GM12872 (cell line): ENCODE measurements at regions not wholly inside any gene's neighbourhood (a gene's known extent, or its start where the extent isn't known, plus 50 kb on each side); places are given as distances from the start of the nearest gene placed in this dataset.

Experiments
- TF ChIP-seq, protein P1 (sequence below): IDR thresholded peaks from 3 replicates; pipeline ENCODE4 v1.5.1; 2011; ENCODE audit warnings: low read depth, mild to moderate bottlenecking, low read length, moderate library complexity; ENCODE audit not compliant: insufficient read depth

GRCh38 chr1:22273686-22274681 lies 131.1 kb upstream of the WNT4 start:
- TF ChIP-seq, protein P1, sequence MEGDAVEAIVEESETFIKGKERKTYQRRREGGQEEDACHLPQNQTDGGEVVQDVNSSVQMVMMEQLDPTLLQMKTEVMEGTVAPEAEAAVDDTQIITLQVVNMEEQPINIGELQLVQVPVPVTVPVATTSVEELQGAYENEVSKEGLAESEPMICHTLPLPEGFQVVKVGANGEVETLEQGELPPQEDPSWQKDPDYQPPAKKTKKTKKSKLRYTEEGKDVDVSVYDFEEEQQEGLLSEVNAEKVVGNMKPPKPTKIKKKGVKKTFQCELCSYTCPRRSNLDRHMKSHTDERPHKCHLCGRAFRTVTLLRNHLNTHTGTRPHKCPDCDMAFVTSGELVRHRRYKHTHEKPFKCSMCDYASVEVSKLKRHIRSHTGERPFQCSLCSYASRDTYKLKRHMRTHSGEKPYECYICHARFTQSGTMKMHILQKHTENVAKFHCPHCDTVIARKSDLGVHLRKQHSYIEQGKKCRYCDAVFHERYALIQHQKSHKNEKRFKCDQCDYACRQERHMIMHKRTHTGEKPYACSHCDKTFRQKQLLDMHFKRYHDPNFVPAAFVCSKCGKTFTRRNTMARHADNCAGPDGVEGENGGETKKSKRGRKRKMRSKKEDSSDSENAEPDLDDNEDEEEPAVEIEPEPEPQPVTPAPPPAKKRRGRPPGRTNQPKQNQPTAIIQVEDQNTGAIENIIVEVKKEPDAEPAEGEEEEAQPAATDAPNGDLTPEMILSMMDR, result no peak

DNA sequence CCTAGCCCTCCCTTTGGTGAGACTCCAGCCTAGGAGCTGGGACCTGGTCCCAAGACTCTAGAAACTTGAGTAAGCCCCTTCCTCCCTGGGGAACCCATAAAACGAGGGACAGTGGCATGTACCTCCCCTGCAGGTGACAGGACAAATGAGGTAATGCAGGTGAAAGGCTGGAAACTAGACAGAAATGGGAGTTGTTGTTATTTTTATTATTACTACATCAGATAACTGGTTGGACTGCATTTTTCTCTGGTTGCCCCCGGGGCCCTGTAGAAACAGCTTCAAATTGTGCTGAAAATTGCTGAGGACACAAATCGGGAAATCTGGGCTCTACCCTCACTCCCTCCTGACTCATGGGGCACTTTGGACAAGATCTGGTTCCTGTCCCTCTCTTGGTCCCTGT lies 132.3 kb upstream of the WNT4 start:
- TF ChIP-seq, protein P1, result no peak

DNA sequence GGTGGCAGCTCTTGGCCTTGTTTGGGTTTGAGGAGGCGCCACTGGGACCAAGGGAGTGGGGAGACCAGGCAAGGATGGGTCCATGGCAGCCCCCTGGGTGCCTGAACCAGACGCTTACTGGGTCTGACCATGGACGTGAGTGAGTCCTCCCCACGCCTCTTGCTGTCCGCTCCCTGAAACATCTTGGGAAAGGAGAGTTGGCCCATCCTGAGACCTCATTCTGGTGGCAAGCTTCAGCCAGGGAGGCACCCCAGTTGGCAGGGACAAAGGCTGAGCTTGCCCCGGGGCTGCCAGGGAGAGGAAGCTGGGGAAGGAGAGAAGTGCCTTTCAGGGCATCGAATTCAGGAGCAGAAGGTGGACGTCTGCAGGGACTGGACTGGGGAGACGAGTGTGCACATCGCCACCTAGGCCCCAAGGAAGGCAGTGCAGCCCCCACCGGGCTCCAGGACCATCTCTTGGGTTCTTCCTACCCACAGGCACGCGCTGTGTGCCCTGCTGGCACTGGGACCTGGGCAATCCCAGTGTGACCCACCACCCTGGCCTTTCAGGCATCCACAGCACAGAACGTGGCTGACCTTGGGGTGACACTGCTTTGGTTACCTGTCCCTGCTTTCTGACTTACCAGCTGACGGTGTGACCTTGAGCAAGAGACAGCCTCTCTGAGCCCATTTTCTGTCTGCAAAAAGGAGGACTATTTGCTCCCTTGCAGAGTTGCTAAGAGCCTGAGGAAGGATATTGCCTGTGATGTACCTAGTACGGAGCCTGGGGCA lies 132.9 kb upstream of the WNT4 start:
- TF ChIP-seq, protein P1, result peak; percentile 98

- TF ChIP-seq, protein P1, result no peak
Measured at GRCh38 chr1:22276396-22276748, 133.5 kb upstream of the WNT4 start.

DNA sequence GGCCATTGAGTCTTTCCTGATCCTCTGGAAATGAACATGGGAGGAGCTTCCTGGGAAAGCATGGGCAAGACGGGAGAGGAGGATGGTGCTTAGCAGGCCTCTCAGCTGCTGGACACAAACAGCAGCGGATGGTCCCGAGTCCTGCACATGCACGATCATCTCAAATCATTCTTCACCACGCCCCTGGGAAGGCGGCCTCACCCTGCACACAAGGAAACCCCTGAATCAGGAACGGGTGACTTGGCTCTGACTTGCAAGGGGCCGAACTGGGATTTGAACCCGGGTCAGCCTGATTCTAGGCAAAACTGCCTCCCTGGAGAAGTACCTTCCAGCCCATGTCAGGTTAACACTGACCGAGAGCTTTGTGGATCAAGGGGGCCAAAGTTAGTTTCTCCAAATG lies 134.8 kb upstream of the WNT4 start:
- TF ChIP-seq, protein P1, result no peak

- TF ChIP-seq, protein P1, result no peak
Measured at GRCh38 chr1:22279735-22280134, 136.8 kb upstream of the WNT4 start.

- TF ChIP-seq, protein P1, result no peak
Measured at GRCh38 chr1:22280526-22280925, 137.6 kb upstream of the WNT4 start.
